GM12801 (cell line): ENCODE measurements at regions not wholly inside any gene's neighbourhood (a gene's known extent, or its start where the extent isn't known, plus 50 kb on each side); places are given as distances from the start of the nearest gene placed in this dataset.

ENCODE experiments used
- CTCF ChIP-seq: IDR thresholded peaks from one replicate; pipeline ENCODE4 v1.5.1; 2011; ENCODE audit warnings: control low read depth; ENCODE audit not compliant: insufficient read length; ENCODE audit errors: extremely low read depth

DNA sequence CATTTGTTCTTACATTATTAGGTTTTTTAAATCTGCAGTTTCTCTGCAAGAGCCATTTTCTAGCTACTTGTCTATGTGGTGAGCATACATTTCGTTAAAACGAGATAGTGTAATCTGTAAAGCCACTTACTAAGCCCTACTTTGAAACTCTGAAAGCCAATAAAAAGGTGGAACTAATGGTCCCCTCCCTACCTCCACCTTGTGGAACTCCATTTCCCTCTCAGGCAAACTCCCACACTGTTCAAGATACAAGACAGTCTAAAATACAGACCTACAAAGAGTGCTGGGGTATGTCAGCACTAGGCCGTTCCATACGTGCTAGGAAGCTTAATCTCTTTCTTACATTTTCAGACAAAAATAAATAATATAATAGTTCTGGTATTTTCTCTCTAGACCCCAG, 74.1 kb downstream of the DUSP6 start:
- no peak for TF ChIP-seq CTCF

GRCh38 chr12:89276860-89277259, 75.4 kb downstream of the DUSP6 start:
- no peak for TF ChIP-seq CTCF

- TF ChIP-seq CTCF, result no peak
Observed at GRCh38 chr12:89273525-89273924, 78.8 kb downstream of the DUSP6 start.

- no peak for TF ChIP-seq CTCF
Observed at GRCh38 chr12:89270548-89270947, 81.8 kb downstream of the DUSP6 start.

DNA sequence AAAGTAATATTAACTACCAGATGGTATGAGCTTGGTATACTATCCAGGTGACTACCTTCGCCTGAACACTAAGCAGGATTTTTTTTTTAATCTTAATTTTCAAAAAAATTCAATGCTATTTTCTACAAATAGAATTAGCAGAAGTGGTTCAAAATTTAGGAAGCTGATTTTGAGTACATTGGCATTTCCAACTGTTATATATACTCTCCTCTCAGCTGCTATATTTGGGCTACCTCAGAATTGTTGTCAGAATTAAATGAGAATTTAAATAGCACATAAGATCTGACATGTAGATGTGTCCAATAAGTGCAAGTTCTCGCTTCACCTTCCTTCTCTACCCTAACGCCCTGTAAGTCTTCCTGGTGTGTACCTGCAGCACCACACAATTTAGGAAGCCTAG, 83.1 kb downstream of the DUSP6 start:
- TF ChIP-seq CTCF, result no peak

- no peak for TF ChIP-seq CTCF
Observed at GRCh38 chr12:89267404-89267803, 84.9 kb downstream of the DUSP6 start.

GRCh38 chr12:89264837-89265236, 87.5 kb downstream of the DUSP6 start:
- no peak for TF ChIP-seq CTCF

DNA sequence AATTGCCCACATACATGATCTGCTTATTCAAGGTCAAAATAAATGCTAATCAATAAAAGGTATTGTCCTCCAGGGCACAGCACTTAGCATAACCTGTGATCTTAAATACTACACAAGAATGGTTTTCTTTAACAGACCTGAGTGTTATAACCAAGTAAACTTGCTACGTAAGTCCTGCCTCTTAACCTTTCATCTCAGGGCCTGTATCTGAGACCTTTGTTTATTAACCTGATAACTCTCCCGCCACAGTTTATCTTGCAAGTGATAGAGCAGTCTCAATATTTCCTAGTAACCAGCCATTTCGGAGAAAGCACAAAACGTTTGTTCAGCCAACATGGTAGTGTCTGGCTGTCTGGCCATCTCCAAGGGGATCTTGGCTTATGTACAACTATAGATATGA, 88.4 kb downstream of the DUSP6 start:
- no peak for TF ChIP-seq CTCF
